T-helper 1 cell treated with Interleukin-12 subunit alpha and Interleukin-12 subunit beta and Interleukin-4 antibody, amounts not matched to agents 30 ng/mL and 1 ng/mL, for 36 hours (primary cell): ENCODE measurements at regions not wholly inside any gene's neighbourhood (a gene's known extent, or its start where the extent isn't known, plus 50 kb on each side); places are given as distances from the start of the nearest gene placed in this dataset.

Experiments
- intact Hi-C: fragments of 100-400 bp; cut with micrococcal nuclease; formaldehyde crosslinking; loops from one replicate; pipeline ENCODE4 v1.15.1; 2024

DNA sequence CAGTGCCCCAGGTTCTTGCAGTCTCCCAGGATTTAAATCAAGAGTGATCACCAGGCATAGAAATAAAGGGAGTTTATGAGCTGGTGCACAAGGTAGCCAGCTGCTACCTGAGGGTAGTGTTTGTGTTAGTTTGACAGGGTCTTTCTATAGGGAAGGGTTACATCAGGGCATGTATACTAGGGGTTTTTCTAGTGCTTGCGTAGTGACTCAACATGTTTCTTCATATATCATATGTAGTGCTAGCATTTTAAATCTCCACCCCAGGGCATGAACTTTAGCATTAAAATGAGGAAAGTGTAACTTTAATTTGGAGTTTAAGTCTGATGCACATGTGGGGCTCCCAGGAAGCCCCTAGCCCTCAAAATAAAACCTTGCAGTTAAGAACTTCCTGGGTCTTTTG lies 86.5 kb upstream of the TNR start:
- intact Hi-C loops = no loop called here

GRCh38 chr1:175826705-175827104 lies 83.3 kb upstream of the TNR start:
- intact Hi-C loops = no loop called here

GRCh38 chr1:175824079-175824478 lies 80.7 kb upstream of the TNR start:
- intact Hi-C loops = loop anchor here (1.0 to 5.0 kb wide), 3 partner anchors 343 to 671 kb away; no protein-coding TSS in a partner anchor

DNA sequence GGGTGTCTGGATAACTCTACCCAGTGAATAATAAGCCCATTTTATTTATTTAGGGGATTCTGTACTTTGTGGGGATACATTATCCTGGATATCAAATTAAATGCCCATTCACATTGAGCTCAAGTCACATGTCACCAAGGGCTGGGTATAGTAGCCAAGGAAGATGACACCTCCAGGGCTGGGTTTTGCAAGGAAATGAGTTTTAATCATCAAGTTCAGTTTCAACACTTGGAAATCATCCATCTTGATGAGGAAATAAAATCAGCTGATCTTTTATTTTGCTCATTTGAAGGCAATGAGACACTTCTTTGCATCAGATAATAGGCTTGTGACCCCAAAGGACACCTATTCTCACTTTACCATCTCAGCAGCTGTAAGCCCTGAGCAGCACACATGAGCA lies 80.0 kb upstream of the TNR start:
- intact Hi-C loops = loop anchor here (5.0 kb wide), 1 partner anchor 446 kb away; no protein-coding TSS in a partner anchor

- intact Hi-C loops = loop anchor here (5.0 kb wide), 1 partner anchor 445 kb away; no protein-coding TSS in a partner anchor
These were observed 79.2 kb upstream of the TNR start for GRCh38 chr1:175822580-175822979.

DNA sequence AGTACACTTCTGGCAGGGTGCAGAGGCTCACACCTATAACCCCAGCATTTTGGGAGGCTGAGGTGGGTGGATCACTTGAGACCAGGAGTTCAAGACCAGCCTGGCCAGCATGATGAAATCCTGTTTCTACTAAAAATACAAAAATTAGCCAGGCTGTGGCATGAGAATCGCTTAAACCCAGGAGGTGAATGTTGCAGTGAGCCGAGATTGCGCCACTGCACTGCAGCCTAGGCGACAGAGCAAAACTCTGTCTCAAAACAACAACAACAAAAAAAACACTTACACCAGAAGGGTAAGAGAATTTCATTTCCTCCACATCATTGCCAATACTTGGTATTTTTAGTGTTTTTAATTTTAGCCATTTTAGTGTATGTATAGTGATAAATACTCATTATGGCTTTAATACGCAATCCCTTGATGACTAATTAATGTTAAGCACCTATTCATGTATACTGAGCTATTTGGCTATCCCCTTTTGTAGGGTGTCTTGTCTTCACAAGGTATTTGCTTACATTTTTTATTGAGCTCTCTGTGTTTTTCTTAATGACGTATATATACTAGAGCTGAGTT lies 77.1 kb upstream of the TNR start:
- intact Hi-C loops = loop anchor here (5.0 kb wide), 1 partner anchor 443 kb away; no protein-coding TSS in a partner anchor

DNA sequence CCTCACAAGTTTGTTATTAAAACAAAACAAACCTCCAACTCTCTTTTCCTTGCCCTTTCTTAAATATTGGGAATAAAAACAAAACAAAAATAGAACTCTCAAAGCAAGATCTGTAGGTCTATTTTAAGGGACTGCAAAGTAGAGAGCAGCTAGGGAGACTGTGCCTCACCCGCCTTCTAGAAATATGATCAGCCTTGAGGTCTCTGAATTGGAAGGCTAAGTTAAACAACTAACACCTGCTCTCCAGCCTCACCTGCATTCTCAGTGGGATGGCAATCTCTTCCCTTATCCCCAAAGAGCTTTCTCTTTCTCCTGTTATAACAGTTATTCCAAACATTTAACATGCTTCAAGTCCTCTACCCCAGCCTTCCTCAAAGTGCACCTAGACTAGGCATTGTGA lies 75.5 kb upstream of the TNR start:
- intact Hi-C loops = no loop called here

DNA sequence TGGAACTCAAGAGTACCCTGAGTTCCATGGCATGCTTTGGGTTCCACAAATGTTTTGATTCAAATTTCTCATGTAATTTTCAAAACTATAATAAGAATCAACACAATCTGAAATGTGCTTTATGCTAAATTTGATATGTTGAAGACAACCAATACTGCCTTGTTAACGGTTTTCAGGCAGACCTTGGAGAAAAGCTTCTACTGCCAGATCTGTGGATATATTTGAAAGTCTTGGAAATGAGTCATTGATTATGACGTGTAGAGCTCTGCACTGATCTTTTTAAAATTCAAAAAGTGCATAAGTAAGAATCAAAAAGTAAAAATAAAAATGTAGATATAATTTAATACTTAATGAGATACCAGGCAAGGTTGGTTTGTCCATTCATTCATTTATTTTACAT lies 74.0 kb upstream of the TNR start:
- intact Hi-C loops = no loop called here

DNA sequence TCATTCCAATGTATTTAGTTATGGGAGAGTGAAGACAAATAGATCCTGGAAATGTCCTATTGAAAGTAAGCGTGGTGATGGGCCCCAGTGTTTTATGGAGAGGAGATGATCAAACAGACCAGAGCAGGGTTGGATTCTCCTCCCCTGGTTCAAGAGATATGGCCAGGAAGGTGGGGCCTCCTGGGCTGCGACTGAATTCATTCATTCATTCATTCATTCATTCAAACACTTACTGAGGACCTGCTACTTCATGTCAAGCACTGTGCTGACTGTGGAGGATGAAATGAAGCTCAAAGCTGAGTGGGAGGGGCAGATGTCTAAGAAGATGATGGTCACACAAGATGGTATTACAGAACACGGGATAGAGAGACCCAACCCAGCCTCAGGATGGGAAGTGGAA lies 71.5 kb upstream of the TNR start:
- intact Hi-C loops = no loop called here

DNA sequence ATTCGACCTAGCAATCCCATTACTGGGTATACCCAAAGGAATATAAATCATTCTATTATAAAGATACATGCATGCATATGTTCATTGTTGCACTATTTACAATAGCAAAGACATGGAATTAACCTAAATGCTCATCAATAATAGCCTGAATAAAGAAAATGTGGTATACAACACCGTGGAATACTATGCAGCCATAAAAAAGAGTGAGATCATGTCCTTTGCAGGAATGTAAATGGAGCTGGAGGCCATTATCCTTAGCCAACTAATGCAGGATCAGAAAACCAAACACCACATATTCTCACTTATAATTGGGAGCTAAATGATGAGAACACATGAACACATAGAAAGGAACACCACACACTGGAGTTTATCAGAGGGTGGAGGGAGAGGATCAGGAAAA lies 69.5 kb upstream of the TNR start:
- intact Hi-C loops = no loop called here

DNA sequence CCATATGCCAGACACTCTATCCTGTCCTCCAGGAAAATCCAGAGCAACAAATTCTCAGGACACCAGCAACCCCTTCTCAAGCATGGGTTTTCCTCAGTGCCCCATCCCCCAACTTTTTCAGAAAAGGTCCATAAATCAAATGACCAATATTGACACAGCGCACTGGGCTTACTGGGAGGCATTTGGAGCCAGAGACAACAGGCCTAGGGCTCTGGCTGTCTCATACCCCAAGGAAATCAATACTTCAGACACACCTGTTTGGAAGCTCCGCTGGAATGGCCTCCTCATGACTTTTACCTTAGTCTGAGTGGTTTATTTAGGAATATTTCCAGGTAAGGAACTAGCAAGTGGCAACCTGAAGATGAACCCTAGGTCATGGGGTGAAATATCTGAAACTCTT lies 66.9 kb upstream of the TNR start:
- intact Hi-C loops = no loop called here

GRCh38 chr1:175808999-175809398 lies 65.6 kb upstream of the TNR start:
- intact Hi-C loops = no loop called here

DNA sequence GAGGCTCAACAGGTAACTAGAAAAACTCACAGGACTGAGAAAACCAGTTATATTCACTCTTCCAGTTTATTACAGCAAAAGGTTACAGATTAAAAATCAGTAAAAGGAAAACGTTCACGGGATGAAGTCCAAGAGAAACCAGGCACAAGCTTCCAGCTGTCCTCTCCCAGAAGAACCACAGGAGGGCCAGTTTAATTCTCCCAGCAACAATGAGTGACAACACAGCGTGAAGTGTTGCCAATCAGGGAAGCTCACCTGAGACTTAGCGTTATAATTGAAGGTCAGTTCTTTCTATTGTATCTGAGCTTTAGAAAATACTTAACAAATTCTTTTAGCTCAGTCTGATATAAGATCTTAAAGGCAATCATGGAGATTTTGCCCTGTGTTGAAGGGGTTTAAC lies 65.2 kb upstream of the TNR start:
- intact Hi-C loops = no loop called here

DNA sequence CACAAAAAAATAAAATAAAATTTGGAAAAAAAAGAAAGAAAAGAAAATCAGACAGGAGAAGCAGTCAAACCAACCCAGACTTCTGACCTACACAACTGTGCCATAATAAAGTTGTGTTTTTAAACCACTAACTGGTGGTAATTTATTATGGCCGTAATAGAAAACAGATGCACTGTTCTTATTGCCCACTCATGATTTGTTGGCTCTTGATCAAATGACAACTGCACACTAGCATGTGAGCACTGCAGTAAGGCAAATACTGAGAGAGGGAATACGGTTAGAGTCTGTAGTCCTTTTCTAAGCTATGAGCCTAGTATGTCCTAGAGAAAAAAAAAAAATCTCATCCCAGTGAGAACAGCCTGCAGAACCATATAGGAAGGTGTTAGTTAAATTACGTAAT lies 61.2 kb upstream of the TNR start:
- intact Hi-C loops = no loop called here

DNA sequence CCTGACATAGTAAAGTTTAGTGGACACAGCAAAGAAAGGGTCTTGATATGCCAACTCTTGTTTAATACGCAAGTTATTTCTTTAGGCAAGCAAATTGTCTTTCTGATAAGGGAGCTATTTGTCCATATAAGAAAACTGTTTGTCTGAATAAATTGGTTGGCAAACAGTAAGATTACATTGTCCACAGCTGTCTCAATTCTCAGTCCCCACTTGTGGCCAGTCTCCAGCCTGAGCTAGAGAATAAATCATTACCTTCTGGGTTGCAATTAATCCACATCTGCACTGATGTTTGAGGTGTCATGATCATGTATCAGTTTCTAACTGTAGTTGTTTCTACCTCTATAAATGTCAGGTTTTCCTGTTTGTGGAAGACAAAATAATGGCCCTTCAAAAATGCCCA lies 60.0 kb upstream of the TNR start:
- intact Hi-C loops = no loop called here

DNA sequence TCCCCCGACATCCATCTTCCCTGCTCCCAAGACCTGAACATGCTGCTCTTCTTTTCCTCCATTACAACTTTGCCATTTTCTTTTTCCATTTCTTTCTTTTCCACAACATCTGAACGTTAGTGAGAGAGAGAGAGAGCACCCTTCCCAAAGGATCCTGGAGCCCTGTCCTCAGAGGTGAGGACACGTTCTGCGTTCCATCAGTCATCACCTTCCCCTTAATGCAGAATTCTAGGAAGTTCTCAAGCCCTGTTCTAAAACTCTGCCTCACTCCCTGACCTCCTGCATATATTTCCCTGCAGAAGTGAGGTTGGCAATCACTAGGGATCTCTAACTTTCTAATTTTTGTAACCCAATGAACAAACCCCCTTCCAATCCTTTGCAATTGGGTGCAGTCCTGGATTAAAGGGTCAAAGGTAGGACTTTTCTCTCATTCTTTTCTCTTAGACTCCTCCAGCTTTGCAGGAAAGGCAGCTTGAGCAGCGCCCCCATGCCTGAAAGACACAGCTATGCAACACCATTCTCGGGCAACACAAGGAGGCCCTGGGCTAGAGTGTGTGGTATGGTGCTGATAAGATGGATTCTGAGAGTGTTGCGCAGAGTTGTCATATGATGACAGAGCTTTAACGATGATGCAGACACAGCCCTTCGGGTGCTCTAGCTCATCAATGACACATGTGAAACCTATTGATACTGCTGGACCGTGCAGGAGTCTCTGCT lies 59.2 kb upstream of the TNR start:
- intact Hi-C loops = no loop called here

DNA sequence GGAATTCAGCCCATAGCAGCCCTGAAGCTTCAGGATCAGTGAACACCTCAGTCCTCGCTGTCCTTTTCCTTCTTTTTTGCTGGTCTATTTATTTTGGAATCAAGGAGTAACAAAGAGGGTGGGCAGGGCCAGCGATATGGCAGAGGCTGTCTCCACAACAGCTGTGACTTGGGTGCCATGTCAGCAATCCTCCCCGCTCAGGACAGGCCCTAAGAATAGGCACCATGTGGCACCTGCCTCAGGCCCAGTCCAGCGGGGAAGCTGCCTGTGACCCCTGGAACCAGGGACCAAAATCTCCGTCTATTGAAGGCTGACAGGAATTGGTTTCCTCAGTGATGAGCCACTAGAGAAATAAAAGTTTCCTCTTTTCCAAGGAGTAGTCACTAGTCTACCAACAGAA lies 58.6 kb upstream of the TNR start:
- intact Hi-C loops = no loop called here

GRCh38 chr1:175797576-175797975 lies 54.2 kb upstream of the TNR start:
- intact Hi-C loops = no loop called here

DNA sequence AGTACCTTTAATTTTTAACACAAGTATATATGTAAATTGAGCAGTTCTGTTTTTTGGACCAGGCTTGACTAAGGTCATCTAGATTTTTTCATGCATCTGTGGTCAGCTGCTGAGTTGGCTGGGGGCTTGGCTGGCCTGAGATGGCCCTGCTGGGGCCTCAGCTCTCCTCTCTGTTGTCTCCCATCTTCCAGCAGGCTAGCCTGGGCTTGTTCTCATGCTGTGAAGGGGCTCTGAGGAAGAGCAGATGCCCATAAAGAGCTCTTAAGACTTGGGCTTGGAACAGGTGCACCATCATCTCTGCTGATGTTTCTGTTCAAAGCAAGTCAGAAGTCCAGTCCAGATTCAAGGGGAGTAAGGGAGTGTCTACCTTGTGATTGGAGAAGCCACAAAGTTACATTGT lies 51.2 kb upstream of the TNR start:
- intact Hi-C loops = no loop called here

DNA sequence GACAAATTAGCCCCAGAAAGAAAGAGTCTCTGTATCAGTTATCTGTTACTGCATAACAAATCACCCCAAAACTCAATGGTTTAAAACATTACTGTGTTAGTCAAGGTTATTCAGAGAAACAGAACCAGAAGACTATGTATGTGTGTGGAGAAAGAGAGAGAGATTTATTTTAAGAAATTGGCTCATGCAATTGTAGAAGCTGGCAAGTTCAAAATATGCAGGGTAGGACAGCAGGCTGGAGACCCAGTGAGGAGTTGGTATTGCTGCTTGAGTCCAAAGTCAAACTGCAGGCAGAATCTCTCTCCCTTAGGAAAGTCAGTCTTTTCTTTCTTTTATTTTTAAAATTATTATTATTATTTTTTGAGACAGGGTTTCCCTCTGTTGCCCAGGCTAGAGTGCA lies 50.2 kb upstream of the TNR start:
- intact Hi-C loops = no loop called here
